MM.1S (cell line): ENCODE measurements at regions not wholly inside any gene's neighbourhood (a gene's known extent, or its start where the extent isn't known, plus 50 kb on each side); places are given as distances from the start of the nearest gene placed in this dataset.

ENCODE experiments used
- CTCF ChIP-seq: fragments of 300-600 bp; sonication (generic); IDR thresholded peaks from 2 replicates; pipeline ENCODE4 v1.5.1; 2016; ENCODE audit warnings: antibody characterized with exemption, low read length, mixed read lengths
- EZH2 ChIP-seq: fragments of 300-600 bp; sonication (generic); optimal IDR thresholded peaks from 2 replicates; pipeline ENCODE3; 2017; ENCODE audit warnings: low read depth, mild to moderate bottlenecking, antibody characterized with exemption, low read length, mixed read lengths

DNA sequence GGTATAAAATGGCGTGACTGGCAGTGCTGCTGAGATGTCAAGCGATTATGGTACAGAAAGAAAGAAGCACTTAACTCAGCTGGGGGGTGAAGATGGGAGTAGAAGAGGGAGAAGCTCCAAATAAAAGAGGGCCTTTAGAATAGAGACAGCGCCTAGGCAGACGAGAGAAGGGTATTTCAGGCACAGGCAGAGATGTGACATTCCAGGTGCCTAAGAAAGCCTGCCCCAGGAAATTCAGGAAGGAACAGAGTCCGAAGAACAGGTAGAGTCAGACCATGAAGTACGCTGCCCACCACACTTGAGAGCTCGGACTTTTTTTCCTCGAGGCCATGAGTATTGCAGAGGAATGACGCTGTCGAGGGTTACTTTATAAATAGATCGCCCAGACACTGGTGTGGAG lies 170.9 kb upstream of the ATF7IP start:
- no peak for TF ChIP-seq CTCF
- TF ChIP-seq EZH2: no peak
